Fibroblast of villous mesenchyme (primary cell): ENCODE measurements at regions not wholly inside any gene's neighbourhood (a gene's known extent, or its start where the extent isn't known, plus 50 kb on each side); places are given as distances from the start of the nearest gene placed in this dataset.

ENCODE experiments used
- DNase-seq: peaks from one replicate; pipeline ENCODE4 v3.0.0-alpha.2; 2010; ENCODE audit warnings: low read depth
- H3K4me3 ChIP-seq: 2 replicates; pipeline ENCODE4 v1.5.1; 2011; ENCODE audit warnings: low read depth, mild to moderate bottlenecking, low read length
- CTCF ChIP-seq: IDR thresholded peaks from 2 replicates; pipeline ENCODE4 v1.5.1; 2012; ENCODE audit warnings: low read depth, mild to moderate bottlenecking, low read length; ENCODE audit not compliant: insufficient read depth

GRCh38 chr12:69091442-69092017 lies 147.8 kb upstream of the CPSF6 start:
- no peak for DNase-seq
- no peak overlapping the region for H3K4me3 ChIP-seq
- no peak for TF ChIP-seq CTCF

GRCh38 chr12:69092137-69092536 lies 147.2 kb upstream of the CPSF6 start:
- H3K4me3 ChIP-seq: no peak overlapping the region
- no peak for DNase-seq
- TF ChIP-seq CTCF: no peak

GRCh38 chr12:69094606-69095216 lies 144.7 kb upstream of the CPSF6 start:
- no peak for DNase-seq
- TF ChIP-seq CTCF: no peak
- H3K4me3 ChIP-seq: no peak overlapping the region

GRCh38 chr12:69095765-69096477 lies 143.4 kb upstream of the CPSF6 start:
- no peak for TF ChIP-seq CTCF
- DNase-seq: no peak
- H3K4me3 ChIP-seq: no peak overlapping the region

GRCh38 chr12:69096669-69097335 lies 142.6 kb upstream of the CPSF6 start:
- no peak overlapping the region for H3K4me3 ChIP-seq
- DNase-seq: no peak
- no peak for TF ChIP-seq CTCF

GRCh38 chr12:69097619-69098368 lies 141.6 kb upstream of the CPSF6 start:
- DNase-seq: no peak
- no peak for TF ChIP-seq CTCF

More at GRCh38 chr12:69097619-69098368, 141.6 kb upstream of the CPSF6 start:
- H3K4me3 ChIP-seq: no peak overlapping the region
